HEK293 (cell line): ENCODE measurements at regions not wholly inside any gene's neighbourhood (a gene's known extent, or its start where the extent isn't known, plus 50 kb on each side); places are given as distances from the start of the nearest gene placed in this dataset.

Experiments used
- CTCF ChIA-PET: fragments of 350-600 bp; formaldehyde crosslinking; extraction: SDS; loops from one replicate; lab custom pipeline; 2021; ENCODE audit warnings: antibody characterized with exemption; lab: Yijun Ruan, JAX
- POLR2A ChIA-PET: fragments of 300-600 bp; formaldehyde crosslinking; extraction: SDS; loops from one replicate; lab custom pipeline; 2020; ENCODE audit warnings: antibody characterized with exemption, inconsistent platforms; lab: Yijun Ruan, JAX
- H3K27ac ChIP-seq: fragments of 200-500 bp; sonication (Bioruptor generic); 2 replicates; pipeline ENCODE4 v1.5.1; 2014; ENCODE audit warnings: low read depth, low read length, control low read depth, inconsistent platforms; ENCODE audit errors: extremely low read depth
- H3K36me3 ChIP-seq, 2 experiments: fragments of 200-500 bp in 1 of 2; sonication (Bioruptor generic) in 1 of 2; 1 replicate in 1 of 2; 2 replicates in 1 of 2; pipeline ENCODE4 v1.5.1; 2014 to 2017; ENCODE audit warnings: inconsistent platforms in 2 of 2, low read length in 2 of 2; ENCODE audit not compliant: control insufficient read depth in 2 of 2, insufficient read depth in 1 of 2
- H3K4me1 ChIP-seq: fragments of 200-500 bp; sonication (Bioruptor generic); 2 replicates; pipeline ENCODE4 v1.5.1; 2014; ENCODE audit warnings: mild to moderate bottlenecking, low read length, inconsistent platforms; ENCODE audit not compliant: control insufficient read depth, insufficient read depth
- H3K4me3 ChIP-seq: 2 replicates; pipeline ENCODE4 v1.5.1; 2011; ENCODE audit warnings: low read depth, mild to moderate bottlenecking, control low read depth, low read length, moderate library complexity
- H3K9me3 ChIP-seq: fragments of 200-500 bp; sonication (Bioruptor generic); 2 replicates; pipeline ENCODE4 v1.5.1; 2014; ENCODE audit warnings: low read depth, low read length, inconsistent platforms; ENCODE audit not compliant: control insufficient read depth, insufficient read depth
- CTCF ChIP-seq: fragments of 450-650 bp; formaldehyde crosslinking; IDR thresholded peaks from 2 replicates; pipeline ENCODE4 v1.5.1; 2016; ENCODE audit warnings: missing biosample characterization, missing genetic modification characterization
- HIC1 ChIP-seq: fragments of 450-650 bp; formaldehyde crosslinking; IDR thresholded peaks from 2 replicates; pipeline ENCODE4 v1.5.1; 2016; ENCODE audit warnings: missing biosample characterization, missing genetic modification characterization
- KLF7 ChIP-seq: fragments of 450-650 bp; formaldehyde crosslinking; IDR thresholded peaks from 2 replicates; pipeline ENCODE4 v1.5.1; 2016; ENCODE audit warnings: missing biosample characterization, missing genetic modification characterization, borderline replicate concordance
- KLF8 ChIP-seq: fragments of 450-650 bp; formaldehyde crosslinking; IDR thresholded peaks from 2 replicates; pipeline ENCODE4 v1.5.1; 2016; ENCODE audit warnings: missing biosample characterization, missing genetic modification characterization
- SCRT1 ChIP-seq: fragments of 450-650 bp; formaldehyde crosslinking; IDR thresholded peaks from 2 replicates; pipeline ENCODE4 v1.5.1; 2016; ENCODE audit warnings: missing biosample characterization, missing genetic modification characterization, borderline replicate concordance
- TRIM28 ChIP-seq: IDR thresholded peaks from 2 replicates; pipeline ENCODE4 v1.6.1; 2011; ENCODE audit warnings: low read length, control low read depth, borderline replicate concordance
- ZBTB10 ChIP-seq: fragments of 450-650 bp; formaldehyde crosslinking; IDR thresholded peaks from 2 replicates; pipeline ENCODE4 v1.5.1; 2016; ENCODE audit warnings: missing biosample characterization, missing genetic modification characterization
- ZBTB6 ChIP-seq: fragments of 450-650 bp; formaldehyde crosslinking; IDR thresholded peaks from 2 replicates; pipeline ENCODE4 v1.5.1; 2017; ENCODE audit warnings: missing biosample characterization, missing genetic modification characterization
- ZEB2 ChIP-seq: fragments of 450-650 bp; formaldehyde crosslinking; IDR thresholded peaks from 2 replicates; pipeline ENCODE4 v1.5.1; 2016; ENCODE audit warnings: missing biosample characterization, missing genetic modification characterization
- ZNF211 ChIP-seq: fragments of 450-650 bp; formaldehyde crosslinking; IDR thresholded peaks from 2 replicates; pipeline ENCODE4 v1.5.1; 2016; ENCODE audit warnings: low read depth, missing biosample characterization, missing genetic modification characterization
- ZNF223 ChIP-seq: fragments of 450-650 bp; formaldehyde crosslinking; IDR thresholded peaks from 2 replicates; pipeline ENCODE4 v1.5.1; 2016; ENCODE audit warnings: missing biosample characterization, missing genetic modification characterization
- ZNF292 ChIP-seq: fragments of 450-650 bp; formaldehyde crosslinking; IDR thresholded peaks from 2 replicates; pipeline ENCODE4 v1.5.1; 2016; ENCODE audit warnings: low read depth, missing biosample characterization, missing genetic modification characterization, borderline replicate concordance
- ZNF366 ChIP-seq: fragments of 450-650 bp; formaldehyde crosslinking; conservative IDR thresholded peaks from 2 replicates; pipeline ENCODE4 v1.5.1; 2016; ENCODE audit warnings: missing biosample characterization, missing genetic modification characterization
- ZNF473 ChIP-seq: fragments of 450-650 bp; formaldehyde crosslinking; IDR thresholded peaks from 2 replicates; pipeline ENCODE4 v1.5.1; 2017; ENCODE audit warnings: missing biosample characterization, missing genetic modification characterization
- ZNF488 ChIP-seq: fragments of 450-650 bp; formaldehyde crosslinking; IDR thresholded peaks from 2 replicates; pipeline ENCODE4 v1.5.1; 2016; ENCODE audit warnings: missing biosample characterization, missing genetic modification characterization
- ZNF501 ChIP-seq: fragments of 450-650 bp; formaldehyde crosslinking; IDR thresholded peaks from 2 replicates; pipeline ENCODE4 v1.5.1; 2016; ENCODE audit warnings: missing biosample characterization, missing genetic modification characterization
- ZNF530 ChIP-seq: fragments of 450-650 bp; formaldehyde crosslinking; IDR thresholded peaks from 2 replicates; pipeline ENCODE4 v1.5.1; 2016; ENCODE audit warnings: low read depth, missing biosample characterization, missing genetic modification characterization
- ZNF585B ChIP-seq: fragments of 450-650 bp; formaldehyde crosslinking; IDR thresholded peaks from 2 replicates; pipeline ENCODE4 v1.5.1; 2016; ENCODE audit warnings: missing biosample characterization, missing genetic modification characterization
- ZNF654 ChIP-seq: fragments of 450-650 bp; formaldehyde crosslinking; IDR thresholded peaks from 2 replicates; pipeline ENCODE4 v1.5.1; 2016; ENCODE audit warnings: low read depth, missing biosample characterization, missing genetic modification characterization
- ZNF76 ChIP-seq: fragments of 450-650 bp; formaldehyde crosslinking; IDR thresholded peaks from 2 replicates; pipeline ENCODE4; 2016; ENCODE audit warnings: low read depth, missing biosample characterization, missing genetic modification characterization, borderline replicate concordance
- ZSCAN4 ChIP-seq: fragments of 450-650 bp; formaldehyde crosslinking; IDR thresholded peaks from 2 replicates; pipeline ENCODE4 v1.5.1; 2017; ENCODE audit warnings: missing biosample characterization, missing genetic modification characterization

GRCh38 chr7:15854841-15855524, 168.5 kb upstream of the MEOX2 start (continued):
- TF ChIP-seq ZNF473 (tag by site-specific recombination) (no peak), ZNF76 (tag by site-specific recombination) (no peak), CTCF (no peak), HIC1 (tag by site-specific recombination) (no peak), TRIM28 (no peak), ZNF211 (tag by site-specific recombination) (no peak)
- TF ChIP-seq, all 188 proteins: peak for 0

GRCh38 chr7:15853832-15854470, 167.5 kb upstream of the MEOX2 start:
- no peak overlapping the region for H3K27ac ChIP-seq
- ChIA-PET POLR2A (no interaction called here), CTCF (interaction anchor here (0.6 to 0.7 kb wide), 2 partner anchors 12 to 180 kb away, joined by 3 read pairs; no protein-coding TSS in a partner anchor)
- H3K9me3 ChIP-seq = no peaks in the 10 kb centered on the region
- H3K4me3 ChIP-seq = no peak overlapping the region
- TF ChIP-seq ZNF585B (tag by site-specific recombination) (no peak), ZNF366 (tag by site-specific recombination) (no peak), ZNF654 (tag by site-specific recombination) (no peak)
- H3K36me3 ChIP-seq = no peaks in the 10 kb centered on the region
- H3K4me1 ChIP-seq = no peaks in the 10 kb centered on the region

GRCh38 chr7:15851201-15851600, 164.7 kb upstream of the MEOX2 start:
- Histone ChIP-seq H3K4me1 (no peaks in the 10 kb centered on the region), H3K36me3 (no peaks in the 10 kb centered on the region), H3K4me3 (no peak overlapping the region), H3K9me3 (no peaks in the 10 kb centered on the region), H3K27ac (no peak overlapping the region)
- ChIA-PET POLR2A (interaction anchor here (0.6 kb wide), 1 partner anchor 15 kb away, joined by 4 read pairs; no protein-coding TSS in a partner anchor), CTCF (interaction anchor here (0.6 kb wide), 2 partner anchors 15 to 167 kb away, joined by 3 read pairs; no protein-coding TSS in a partner anchor)
- no peak for TF ChIP-seq SCRT1 (tag by site-specific recombination)
- TF ChIP-seq ZNF501 = no peak
- no peak for TF ChIP-seq ZNF223
- no peak for TF ChIP-seq KLF7
- TF ChIP-seq ZNF488 (tag by site-specific recombination) = no peak
- no peak for TF ChIP-seq ZBTB10 (tag by site-specific recombination)
- no peak for TF ChIP-seq ZSCAN4 (tag by site-specific recombination)
- no peak for TF ChIP-seq ZEB2 (tag by site-specific recombination)
- no peak for TF ChIP-seq ZBTB6
- TF ChIP-seq ZNF530 (tag by site-specific recombination) = no peak
- no peak for TF ChIP-seq KLF8 (tag by site-specific recombination)
- no peak for TF ChIP-seq ZNF292 (tag by site-specific recombination)
